Effector memory CD4-positive, alpha-beta T cell (primary cell): ENCODE measurements at regions not wholly inside any gene's neighbourhood (a gene's known extent, or its start where the extent isn't known, plus 50 kb on each side); places are given as distances from the start of the nearest gene placed in this dataset.
"Not testable (repeated sequence)": the region's sequence is repeated elsewhere in the genome, so short reads cannot be mapped to it uniquely, and the experiment has no call there.

Experiments used
- DNase-seq, 3 donors: peaks; one replicate each; pipeline ENCODE4 v3.0.0-alpha.2; 2020
- H3K27ac ChIP-seq: 2 replicates; pipeline ENCODE4 v1.7.0; 2013; ENCODE audit warnings: mild to moderate bottlenecking, low read length, moderate library complexity; ENCODE audit not compliant: insufficient read depth, poor library complexity, severe bottlenecking
- H3K27me3 ChIP-seq: replicated peaks from 2 replicates; pipeline ENCODE4 v1.7.0; 2013; ENCODE audit warnings: mild to moderate bottlenecking, low read length; ENCODE audit not compliant: insufficient read depth, control insufficient read depth, poor library complexity, severe bottlenecking
- H3K36me3 ChIP-seq: 2 replicates; pipeline ENCODE4 v1.7.0; 2013; ENCODE audit warnings: mild to moderate bottlenecking, low read length, moderate library complexity; ENCODE audit not compliant: control insufficient read depth, insufficient read depth
- H3K4me1 ChIP-seq: 2 replicates; pipeline ENCODE4 v1.7.0; 2013; ENCODE audit warnings: low read length, mild to moderate bottlenecking; ENCODE audit not compliant: control insufficient read depth, insufficient read depth, poor library complexity, severe bottlenecking
- H3K4me3 ChIP-seq: 2 replicates; pipeline ENCODE4 v1.7.0; 2013; ENCODE audit warnings: low read length, low read depth, mild to moderate bottlenecking; ENCODE audit not compliant: insufficient read depth, poor library complexity, severe bottlenecking
- H3K9me3 ChIP-seq: 2 replicates; pipeline ENCODE4 v1.7.0; 2013; ENCODE audit warnings: mild to moderate bottlenecking, low read length, moderate library complexity; ENCODE audit not compliant: control insufficient read depth

DNA sequence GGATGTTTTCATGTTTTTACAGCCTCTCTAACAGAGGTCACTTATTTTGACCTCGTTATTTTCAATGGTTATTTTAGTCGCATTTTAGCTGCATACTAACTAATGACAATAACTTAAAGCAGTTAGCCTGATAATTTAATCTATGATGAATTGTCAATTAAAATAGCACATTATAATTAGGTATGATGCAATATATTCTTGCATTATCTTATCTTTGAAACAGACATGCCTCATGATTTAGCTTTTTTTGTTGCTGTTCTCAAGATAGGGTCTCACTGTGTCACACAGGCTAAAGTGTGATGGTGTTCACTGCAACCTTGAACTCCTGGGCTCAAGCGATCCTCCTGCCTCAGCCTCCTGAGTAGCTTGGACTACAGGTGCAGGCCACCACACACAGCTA is 126.4 kb downstream of the KBTBD2 start:
- peaks cover 12% of the 10 kb centered on the region for H3K27me3 ChIP-seq

DNA sequence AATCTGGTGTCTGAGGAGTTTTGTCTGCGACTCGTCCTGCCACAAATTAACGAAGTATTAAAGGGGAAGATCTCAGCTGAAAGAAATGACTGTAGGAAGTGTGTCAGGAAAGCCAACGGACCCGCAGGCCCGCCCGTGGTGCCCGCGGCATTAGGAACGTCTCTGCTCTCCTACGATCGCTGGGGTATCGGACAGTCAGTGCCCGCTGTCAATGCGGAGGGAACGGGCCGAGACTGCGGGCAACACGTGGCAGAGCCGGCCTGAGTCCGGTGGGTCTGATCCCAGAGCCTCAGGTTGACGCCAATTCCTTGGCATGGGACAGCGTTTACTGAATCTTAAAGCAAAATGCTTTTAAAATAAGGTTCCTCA is 128.7 kb downstream of the KBTBD2 start:
- Histone ChIP-seq H3K9me3 (no peaks in the 10 kb centered on the region), H3K4me3 (no peak overlapping the region), H3K4me1 (peaks cover 2% of the 10 kb centered on the region), H3K27me3 (peaks cover 12% of the 10 kb centered on the region), H3K36me3 (no peaks in the 10 kb centered on the region), H3K27ac (no peak overlapping the region)
- DNase-seq: no peak

More for the DNA sequence above, 126.4 kb downstream of the KBTBD2 start:
- Histone ChIP-seq H3K9me3 (no peaks in the 10 kb centered on the region), H3K27ac (no peak overlapping the region), H3K4me3 (no peak overlapping the region), H3K36me3 (no peaks in the 10 kb centered on the region), H3K4me1 (peaks cover 2% of the 10 kb centered on the region)
- no peak for DNase-seq

DNA sequence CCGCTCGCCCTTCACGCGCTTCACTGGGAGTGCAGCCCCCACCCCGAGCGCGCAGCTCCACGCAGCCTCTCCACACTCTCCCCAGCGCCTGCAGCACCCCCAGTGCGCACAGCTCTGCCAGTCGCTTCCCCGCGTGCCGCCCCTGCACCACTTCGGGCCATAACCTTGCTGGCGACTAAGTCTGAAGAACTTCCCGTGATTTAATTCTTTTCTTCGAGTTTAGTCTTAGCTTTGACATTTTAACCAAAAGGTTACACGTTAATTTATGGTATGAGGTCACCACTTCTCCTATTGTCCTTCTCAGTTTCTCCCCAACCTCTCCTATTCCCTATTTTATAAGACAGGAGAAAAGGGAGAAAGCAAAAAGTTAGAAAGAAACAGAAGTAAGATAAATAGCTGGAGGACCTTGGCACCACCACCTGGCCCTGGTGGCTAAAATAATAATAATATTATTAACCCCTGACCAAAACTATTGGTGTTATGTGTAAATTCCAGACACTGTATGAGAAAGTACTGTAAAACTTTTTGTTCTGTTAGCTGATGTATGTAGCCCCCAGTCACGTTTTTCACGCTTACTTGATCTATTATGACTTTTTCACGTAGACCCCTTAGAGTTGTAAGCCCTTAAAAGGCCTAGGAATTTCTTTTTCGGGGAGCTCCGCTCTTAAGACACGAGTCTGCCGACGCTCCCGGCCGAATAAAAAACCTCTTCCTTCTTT is 129.2 kb downstream of the KBTBD2 start:
- peaks cover 12% of the 10 kb centered on the region for H3K27me3 ChIP-seq
- H3K27ac ChIP-seq, H3K4me3 ChIP-seq, DNase-seq, H3K9me3 ChIP-seq, H3K4me1 ChIP-seq, H3K36me3 ChIP-seq: not testable (repeated sequence)

DNA sequence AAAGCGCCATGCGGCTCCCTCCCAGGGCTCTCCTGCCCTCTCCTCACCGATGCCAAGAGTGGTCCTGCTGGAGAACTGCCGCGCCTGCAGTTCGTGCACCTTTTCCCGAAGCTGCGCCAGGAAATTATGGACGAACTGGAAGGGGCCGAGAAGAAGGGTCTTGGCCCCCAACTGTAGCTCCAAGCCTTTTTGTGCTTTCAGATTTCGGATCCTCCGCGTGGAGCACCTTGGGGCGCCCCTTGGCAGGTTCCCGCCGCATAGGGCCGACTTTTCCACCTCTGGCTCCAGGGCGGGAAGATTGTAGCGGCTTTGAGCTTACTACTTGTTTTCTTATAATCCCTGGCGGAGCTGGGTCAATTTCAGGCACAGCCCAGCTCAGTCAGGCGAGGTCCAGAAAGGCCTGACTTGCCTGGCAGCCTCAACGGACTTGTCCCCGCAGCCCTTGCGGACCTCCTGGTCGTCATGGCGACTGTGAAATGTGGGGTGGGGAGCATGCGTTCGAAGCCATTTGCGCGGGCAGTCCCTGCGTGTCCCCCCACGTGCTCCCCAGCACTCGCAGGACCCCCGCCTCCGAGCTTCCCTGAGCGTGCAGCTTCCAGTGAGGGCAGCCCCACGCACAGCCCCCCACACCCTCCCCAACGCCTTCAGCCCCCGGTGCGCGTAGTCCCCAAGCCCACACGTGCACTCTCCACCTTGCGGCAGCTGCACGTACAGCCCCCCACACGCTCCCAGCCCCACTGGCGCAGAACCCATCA is 129.9 kb downstream of the KBTBD2 start:
- DNase-seq: no peak
- Histone ChIP-seq H3K4me3 (no peak overlapping the region), H3K4me1 (peaks cover 2% of the 10 kb centered on the region)

DNA sequence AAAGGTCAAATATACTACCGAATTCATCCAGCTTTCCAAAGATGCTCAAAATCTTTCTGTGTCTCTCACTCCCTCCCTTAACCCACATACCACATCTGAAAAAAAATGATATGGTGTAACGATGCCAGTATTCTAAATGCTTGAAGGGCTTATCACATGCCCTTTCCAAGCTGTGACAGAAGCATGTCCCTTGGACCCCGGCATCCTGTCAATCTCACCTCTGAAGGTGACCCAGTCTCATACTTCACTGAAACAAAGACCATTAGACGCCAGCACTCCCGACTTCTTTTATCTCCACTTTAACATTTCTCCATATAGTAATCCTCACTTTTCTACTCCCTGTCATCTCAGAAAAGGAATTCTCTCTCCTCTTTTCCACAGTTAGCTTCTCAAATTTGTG is 130.8 kb downstream of the KBTBD2 start:
- H3K9me3 ChIP-seq, DNase-seq, H3K27ac ChIP-seq, H3K4me3 ChIP-seq, H3K4me1 ChIP-seq, H3K36me3 ChIP-seq: not testable (repeated sequence)
- H3K27me3 ChIP-seq: peaks cover 12% of the 10 kb centered on the region

More for the DNA sequence above, 129.9 kb downstream of the KBTBD2 start:
- Histone ChIP-seq H3K36me3 (no peaks in the 10 kb centered on the region), H3K27ac (no peak overlapping the region), H3K9me3 (no peaks in the 10 kb centered on the region), H3K27me3 (peaks cover 12% of the 10 kb centered on the region)

DNA sequence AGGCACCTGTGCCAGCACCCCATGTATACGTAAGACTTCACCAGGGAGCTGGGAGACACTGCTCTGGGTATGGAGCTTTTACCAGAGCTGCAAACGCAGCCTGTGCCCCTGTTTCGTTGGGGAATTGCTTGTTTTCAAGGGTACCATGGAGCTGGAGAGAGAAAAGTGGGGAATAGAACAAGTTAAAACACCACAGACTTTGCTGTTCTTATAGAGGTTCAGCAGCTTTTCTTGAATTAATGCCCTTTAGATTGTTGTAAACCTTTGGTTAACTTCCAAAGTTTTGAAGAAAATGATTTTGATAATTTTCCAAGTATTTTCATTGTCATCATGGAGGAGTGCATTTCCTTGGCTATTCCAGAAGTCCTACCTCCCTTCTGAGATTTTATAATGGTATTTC is 131.7 kb downstream of the KBTBD2 start:
- H3K36me3 ChIP-seq, H3K9me3 ChIP-seq, DNase-seq, H3K4me1 ChIP-seq, H3K27ac ChIP-seq, H3K4me3 ChIP-seq: not testable (repeated sequence)
- peaks cover 12% of the 10 kb centered on the region for H3K27me3 ChIP-seq

DNA sequence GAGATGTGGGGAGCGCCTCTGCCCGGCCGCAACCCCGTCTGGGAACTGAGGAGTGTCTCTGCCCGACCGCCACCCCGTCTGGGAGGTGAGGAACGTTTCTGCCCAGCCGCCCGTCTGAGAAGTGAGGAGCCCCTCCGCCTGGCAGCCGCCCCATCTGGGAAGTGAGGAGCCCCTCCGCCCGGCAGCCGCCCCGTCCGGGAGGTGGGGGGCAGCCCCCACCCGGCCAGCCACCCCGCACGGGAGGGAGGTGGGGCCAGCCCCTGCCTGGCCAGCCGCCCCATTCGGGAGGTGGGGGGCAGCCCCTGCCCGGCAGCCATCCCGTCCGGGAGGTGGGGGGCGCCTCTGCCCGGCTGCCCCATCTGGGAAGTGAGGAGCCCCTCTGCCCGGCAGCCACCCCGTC is 137.7 kb downstream of the KBTBD2 start:
- H3K9me3 ChIP-seq, DNase-seq, H3K27me3 ChIP-seq, H3K36me3 ChIP-seq, H3K4me3 ChIP-seq, H3K27ac ChIP-seq, H3K4me1 ChIP-seq: not testable (repeated sequence)

DNA sequence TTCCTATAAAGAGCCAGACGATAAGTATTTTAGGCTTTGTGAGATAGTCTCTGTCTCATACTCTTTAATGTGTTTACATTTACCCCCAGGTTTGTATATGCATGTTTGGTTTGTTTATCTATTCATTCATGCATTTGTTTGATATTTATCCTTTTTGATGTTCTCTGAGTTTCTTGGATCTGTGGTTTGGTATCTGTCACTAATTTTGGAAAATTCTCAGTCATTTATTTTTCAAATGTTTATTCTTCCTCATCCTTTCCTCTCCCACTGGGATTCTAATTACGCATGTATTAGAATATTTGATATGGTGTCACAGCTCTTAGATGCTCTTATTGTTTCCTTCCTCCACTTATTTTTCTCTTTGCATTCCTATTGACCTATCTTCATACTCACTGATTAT is 143.2 kb downstream of the KBTBD2 start:
- not testable (repeated sequence) for H3K27me3 ChIP-seq, H3K4me3 ChIP-seq, H3K9me3 ChIP-seq, H3K4me1 ChIP-seq, H3K27ac ChIP-seq, DNase-seq, H3K36me3 ChIP-seq

DNA sequence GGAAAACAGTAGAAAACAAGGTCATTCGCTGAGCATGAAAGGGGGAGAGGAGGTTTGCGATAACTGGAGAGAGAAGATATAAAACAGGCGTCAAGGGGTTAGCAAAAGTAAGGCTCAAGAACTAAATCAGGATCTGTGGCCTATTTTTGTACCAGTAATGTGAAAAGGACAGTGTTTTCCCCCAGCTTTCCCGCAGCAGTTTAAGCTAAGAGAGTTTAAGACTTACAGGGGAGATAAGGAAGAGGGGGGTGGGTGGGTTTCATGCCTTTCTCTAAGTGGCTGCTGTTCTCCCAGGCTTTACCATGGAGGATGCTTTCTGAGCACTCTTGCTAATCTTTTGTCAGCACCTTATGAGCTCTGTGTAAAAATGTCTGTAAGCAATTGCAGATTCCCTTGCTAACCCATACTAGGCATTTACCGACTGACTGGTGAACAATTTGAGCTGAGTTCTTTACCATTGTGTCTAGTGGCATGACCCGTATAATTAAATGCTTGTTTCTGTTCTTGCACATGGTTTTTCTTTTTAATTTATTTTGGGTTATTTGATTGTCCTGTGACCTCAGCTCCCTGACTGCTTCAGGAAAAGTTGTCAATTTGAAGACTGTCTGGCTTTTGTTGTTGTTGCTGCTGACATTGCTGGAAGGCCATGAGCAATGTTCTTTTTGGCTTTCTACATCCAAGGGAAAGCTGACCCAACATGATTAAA is 144.0 kb downstream of the KBTBD2 start:
- not testable (repeated sequence) for H3K4me3 ChIP-seq, H3K27me3 ChIP-seq, DNase-seq, H3K9me3 ChIP-seq, H3K36me3 ChIP-seq, H3K27ac ChIP-seq, H3K4me1 ChIP-seq

DNA sequence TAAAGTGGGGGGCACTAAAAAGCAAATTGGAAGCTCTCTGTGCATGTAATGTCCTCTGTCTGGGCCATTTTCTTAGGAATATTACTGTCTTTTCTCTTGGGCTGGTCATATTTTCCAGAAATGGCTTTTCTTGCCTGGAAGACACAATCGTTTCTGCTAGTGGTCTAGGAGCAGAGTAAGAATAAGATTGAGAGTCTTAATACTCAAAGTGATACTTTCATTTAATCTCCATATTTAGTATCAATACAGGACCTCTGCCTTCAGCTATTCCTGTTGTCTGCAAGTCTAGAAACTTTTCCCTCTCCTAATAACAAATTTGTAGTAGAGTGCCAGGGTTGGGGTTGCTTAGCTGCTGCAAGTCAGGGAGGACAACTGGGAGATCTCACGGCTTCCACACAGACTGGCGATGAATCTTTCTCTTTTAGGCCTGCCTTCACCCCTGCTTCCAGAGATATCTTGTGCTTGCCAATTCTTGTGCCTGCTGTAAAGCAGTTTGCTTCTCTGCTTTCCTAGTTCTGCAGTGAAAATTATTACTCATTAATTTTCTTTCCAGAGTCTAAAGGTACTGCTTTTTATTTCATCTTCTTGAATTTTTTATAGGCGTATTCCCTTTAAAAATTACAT is 149.6 kb downstream of the KBTBD2 start:
- not testable (repeated sequence) for H3K9me3 ChIP-seq

More for the DNA sequence above, 149.6 kb downstream of the KBTBD2 start:
- H3K36me3 ChIP-seq, DNase-seq, H3K27ac ChIP-seq, H3K4me1 ChIP-seq, H3K4me3 ChIP-seq, H3K27me3 ChIP-seq: not testable (repeated sequence)
